Esophagus muscularis mucosa (tissue), 4 donors: ENCODE measurements at regions not wholly inside any gene's neighbourhood (a gene's known extent, or its start where the extent isn't known, plus 50 kb on each side); places are given as distances from the start of the nearest gene placed in this dataset.

Experiments used
- EP300 ChIP-seq: sonication (generic); formaldehyde crosslinking; IDR thresholded peaks from one replicate; pipeline ENCODE4 v1.6.1; 2017; ENCODE audit warnings: antibody characterized with exemption
- POLR2A ChIP-seq: fragments of 450-650 bp; IDR thresholded peaks from one replicate; pipeline ENCODE4 v1.6.1; 2017; ENCODE audit warnings: antibody characterized with exemption, moderate library complexity, mild to moderate bottlenecking, low read depth
- TF ChIP-seq, protein P1 (sequence below), 3 experiments: fragments of 200-600 bp in 2 of 3; fragments of 450-650 bp in 1 of 3; sonication (generic) in 2 of 3; IDR thresholded peaks; one replicate each; pipeline ENCODE4 v1.5.1; 2017 to 2019; ENCODE audit warnings: antibody characterized with exemption in 3 of 3, mild to moderate bottlenecking in 2 of 3, moderate library complexity in 1 of 3

DNA sequence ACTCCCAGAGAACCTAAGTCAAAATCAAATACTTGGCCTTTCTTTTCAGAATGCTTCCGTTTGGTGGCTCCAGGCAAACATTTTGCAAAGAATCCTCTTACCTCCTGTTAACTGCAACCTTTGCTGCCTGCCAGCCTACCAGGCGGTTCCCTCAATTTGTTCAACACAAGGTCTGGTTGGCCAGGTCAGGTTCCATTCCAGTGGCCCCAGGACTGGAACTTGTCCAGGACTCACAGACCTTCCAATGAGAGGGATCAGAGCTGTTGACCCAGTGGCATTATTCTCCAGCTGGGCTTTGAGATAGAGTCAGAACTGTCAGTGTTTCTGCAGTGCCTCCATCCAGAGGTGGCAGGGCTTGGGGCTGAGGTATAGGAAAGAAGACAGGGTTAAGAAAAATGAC lies 137.0 kb downstream of the NEUROD6 start:
- TF ChIP-seq, protein P1, sequence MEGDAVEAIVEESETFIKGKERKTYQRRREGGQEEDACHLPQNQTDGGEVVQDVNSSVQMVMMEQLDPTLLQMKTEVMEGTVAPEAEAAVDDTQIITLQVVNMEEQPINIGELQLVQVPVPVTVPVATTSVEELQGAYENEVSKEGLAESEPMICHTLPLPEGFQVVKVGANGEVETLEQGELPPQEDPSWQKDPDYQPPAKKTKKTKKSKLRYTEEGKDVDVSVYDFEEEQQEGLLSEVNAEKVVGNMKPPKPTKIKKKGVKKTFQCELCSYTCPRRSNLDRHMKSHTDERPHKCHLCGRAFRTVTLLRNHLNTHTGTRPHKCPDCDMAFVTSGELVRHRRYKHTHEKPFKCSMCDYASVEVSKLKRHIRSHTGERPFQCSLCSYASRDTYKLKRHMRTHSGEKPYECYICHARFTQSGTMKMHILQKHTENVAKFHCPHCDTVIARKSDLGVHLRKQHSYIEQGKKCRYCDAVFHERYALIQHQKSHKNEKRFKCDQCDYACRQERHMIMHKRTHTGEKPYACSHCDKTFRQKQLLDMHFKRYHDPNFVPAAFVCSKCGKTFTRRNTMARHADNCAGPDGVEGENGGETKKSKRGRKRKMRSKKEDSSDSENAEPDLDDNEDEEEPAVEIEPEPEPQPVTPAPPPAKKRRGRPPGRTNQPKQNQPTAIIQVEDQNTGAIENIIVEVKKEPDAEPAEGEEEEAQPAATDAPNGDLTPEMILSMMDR (IDR thresholded peaks at IDR 0.05), result no peak
- TF ChIP-seq POLR2A (no peak), EP300 (no peak)
